Chondrocyte (in vitro differentiated cells): ENCODE measurements at regions not wholly inside any gene's neighbourhood (a gene's known extent, or its start where the extent isn't known, plus 50 kb on each side); places are given as distances from the start of the nearest gene placed in this dataset.

Source experiments
- DNase-seq: peaks from one replicate; pipeline ENCODE4 v3.0.0; 2021; ENCODE audit warnings: mixed read lengths, low spot score
- H3K27ac Mint-ChIP-seq: one replicate; pipeline ENCODE4 v1.8.0; 2021; ENCODE audit warnings: mild to moderate bottlenecking, moderate library complexity, mixed read lengths; ENCODE audit not compliant: unreplicated experiment
- H3K27me3 Mint-ChIP-seq: 2 replicates; pipeline ENCODE4 v1.8.0; 2021; ENCODE audit warnings: low read depth, mixed read lengths
- H3K36me3 Mint-ChIP-seq: 2 replicates; pipeline ENCODE4 v1.8.0; 2021; ENCODE audit warnings: low read depth, mixed read lengths
- H3K4me1 Mint-ChIP-seq: 2 replicates; pipeline ENCODE4 v1.8.0; 2021; ENCODE audit warnings: low read depth, mild to moderate bottlenecking, mixed read lengths
- H3K4me3 Mint-ChIP-seq: one replicate; pipeline ENCODE4 v1.8.0; 2021; ENCODE audit warnings: mild to moderate bottlenecking, moderate library complexity, mixed read lengths; ENCODE audit not compliant: unreplicated experiment
- H3K9me3 Mint-ChIP-seq: 2 replicates; pipeline ENCODE4 v1.8.0; 2021; ENCODE audit warnings: low read depth, mixed read lengths
- TF ChIP-seq, protein P1 (sequence below): fragments of 200-600 bp; sonication (generic); IDR thresholded peaks from 2 replicates; pipeline ENCODE4 v1.5.0; 2021; ENCODE audit warnings: antibody characterized with exemption, mild to moderate bottlenecking, moderate library complexity

DNA sequence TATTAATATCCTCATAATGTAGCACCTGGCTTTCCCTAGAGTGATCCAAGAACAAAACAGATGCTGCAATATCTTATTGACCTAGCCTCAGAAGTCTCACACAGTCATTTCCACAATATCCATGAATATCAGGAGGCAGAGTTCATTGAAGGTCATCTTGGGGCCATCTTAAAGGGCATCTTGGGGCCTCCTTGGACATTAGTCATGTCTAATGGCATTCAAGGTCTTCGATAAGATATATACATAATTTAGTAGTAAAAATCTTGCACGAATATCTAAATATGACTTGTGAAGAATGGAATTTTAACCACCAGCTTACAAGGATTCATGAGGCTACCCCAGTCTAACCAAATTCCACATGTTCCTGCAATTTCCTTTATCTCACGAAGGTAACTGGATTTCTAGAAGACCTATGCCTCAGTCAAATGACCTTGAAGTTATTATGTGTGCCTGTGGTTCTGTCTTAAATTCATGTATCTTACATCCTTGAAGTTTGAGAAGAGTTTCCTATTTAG is 163.6 kb upstream of the SPEF2 start:
- peaks cover 21% of the 10 kb centered on the region for H3K9me3 Mint-ChIP-seq
- no peak overlapping the region for H3K27ac Mint-ChIP-seq
- H3K4me3 Mint-ChIP-seq, result no peak overlapping the region
- peaks cover 2% of the 10 kb centered on the region for H3K27me3 Mint-ChIP-seq
- TF ChIP-seq, protein P1, sequence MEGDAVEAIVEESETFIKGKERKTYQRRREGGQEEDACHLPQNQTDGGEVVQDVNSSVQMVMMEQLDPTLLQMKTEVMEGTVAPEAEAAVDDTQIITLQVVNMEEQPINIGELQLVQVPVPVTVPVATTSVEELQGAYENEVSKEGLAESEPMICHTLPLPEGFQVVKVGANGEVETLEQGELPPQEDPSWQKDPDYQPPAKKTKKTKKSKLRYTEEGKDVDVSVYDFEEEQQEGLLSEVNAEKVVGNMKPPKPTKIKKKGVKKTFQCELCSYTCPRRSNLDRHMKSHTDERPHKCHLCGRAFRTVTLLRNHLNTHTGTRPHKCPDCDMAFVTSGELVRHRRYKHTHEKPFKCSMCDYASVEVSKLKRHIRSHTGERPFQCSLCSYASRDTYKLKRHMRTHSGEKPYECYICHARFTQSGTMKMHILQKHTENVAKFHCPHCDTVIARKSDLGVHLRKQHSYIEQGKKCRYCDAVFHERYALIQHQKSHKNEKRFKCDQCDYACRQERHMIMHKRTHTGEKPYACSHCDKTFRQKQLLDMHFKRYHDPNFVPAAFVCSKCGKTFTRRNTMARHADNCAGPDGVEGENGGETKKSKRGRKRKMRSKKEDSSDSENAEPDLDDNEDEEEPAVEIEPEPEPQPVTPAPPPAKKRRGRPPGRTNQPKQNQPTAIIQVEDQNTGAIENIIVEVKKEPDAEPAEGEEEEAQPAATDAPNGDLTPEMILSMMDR, result no peak
- no peaks in the 10 kb centered on the region for H3K36me3 Mint-ChIP-seq
- no peaks in the 10 kb centered on the region for H3K4me1 Mint-ChIP-seq
- no peak for DNase-seq

DNA sequence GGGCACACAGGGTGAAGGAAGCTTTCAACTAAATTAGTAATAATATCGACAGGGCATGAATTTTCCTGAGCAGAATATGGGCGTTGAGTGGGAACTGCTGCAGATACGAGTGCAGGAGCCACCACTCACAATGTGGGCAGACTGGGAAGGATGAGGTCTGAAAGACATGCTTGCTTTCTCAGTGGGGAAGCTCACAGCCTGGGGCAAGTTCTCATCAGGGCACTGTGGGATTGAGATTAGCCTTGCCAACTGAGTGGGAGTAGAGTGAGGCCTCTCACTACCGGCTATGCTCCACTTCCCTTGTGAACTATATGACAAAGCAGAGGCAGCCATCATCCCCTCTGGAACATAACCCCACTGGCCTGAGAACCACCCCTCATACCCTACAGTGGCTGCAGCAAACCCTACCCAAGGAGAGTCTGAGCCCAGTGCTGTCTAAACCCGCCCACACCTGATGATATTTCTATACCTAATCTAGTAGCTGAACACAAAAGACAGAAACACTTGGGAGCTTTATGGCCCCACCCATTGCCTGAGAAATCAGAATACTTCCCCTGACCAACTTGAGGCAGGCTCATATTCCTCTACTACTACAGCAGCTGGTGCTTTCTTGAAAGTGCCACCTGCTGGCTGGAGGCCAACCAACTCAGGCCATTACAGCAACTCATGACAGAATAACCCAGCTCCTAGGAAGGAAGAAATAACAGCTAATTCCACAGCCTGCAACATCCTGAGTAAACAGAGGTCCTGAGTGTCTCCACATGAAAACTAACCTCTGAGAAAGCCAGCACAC is 173.7 kb upstream of the SPEF2 start:
- H3K27me3 Mint-ChIP-seq, result peaks cover 4% of the 10 kb centered on the region
- H3K4me3 Mint-ChIP-seq, result no peak overlapping the region
- TF ChIP-seq, protein P1, result no peak
- H3K9me3 Mint-ChIP-seq, result peaks cover 6% of the 10 kb centered on the region
- H3K36me3 Mint-ChIP-seq, result no peaks in the 10 kb centered on the region
- H3K4me1 Mint-ChIP-seq, result peaks cover 34% of the 10 kb centered on the region
- peak overlapping the region; percentile 34 for H3K27ac Mint-ChIP-seq
- DNase-seq, result no peak

DNA sequence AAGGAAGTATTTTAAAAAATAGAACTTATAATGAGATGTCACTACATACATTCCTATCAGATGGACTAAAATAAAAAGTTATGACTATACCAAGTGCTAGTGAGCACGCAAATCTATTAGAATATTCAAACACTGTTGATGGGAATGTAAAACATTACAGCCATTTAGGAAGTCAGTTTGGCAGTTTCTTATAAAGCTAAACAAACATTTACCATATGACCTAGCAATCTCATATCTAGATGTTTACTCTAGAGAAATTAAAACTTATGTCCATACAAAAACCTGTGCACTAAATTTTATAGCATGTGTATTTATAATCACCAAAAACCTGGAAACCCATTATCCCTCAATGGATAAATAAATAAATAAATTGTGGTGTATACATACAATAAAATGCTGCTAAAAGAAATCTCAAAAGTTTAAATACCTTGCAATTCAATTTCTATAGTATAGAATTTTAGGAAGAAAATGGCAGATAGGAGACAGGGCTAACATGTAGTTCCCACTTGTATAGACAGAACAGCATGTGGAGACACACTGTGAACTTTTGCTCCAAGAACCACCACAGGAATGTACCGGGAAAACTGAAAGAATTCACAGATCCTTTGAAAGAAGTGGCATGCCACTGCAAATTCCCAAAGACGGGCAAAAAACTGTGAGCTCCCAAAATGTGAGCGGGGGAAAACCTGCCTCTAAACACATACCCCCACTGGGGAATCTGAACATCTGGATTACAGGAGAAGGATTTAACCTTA is 174.6 kb upstream of the SPEF2 start:
- no peak for DNase-seq
- Mint-ChIP-seq H3K27me3 (peaks cover 3% of the 10 kb centered on the region), H3K36me3 (no peaks in the 10 kb centered on the region), H3K4me3 (no peak overlapping the region), H3K4me1 (peaks cover 34% of the 10 kb centered on the region), H3K27ac (peak overlapping the region; percentile 34), H3K9me3 (peaks cover 6% of the 10 kb centered on the region)
- TF ChIP-seq, protein P1, result no peak

DNA sequence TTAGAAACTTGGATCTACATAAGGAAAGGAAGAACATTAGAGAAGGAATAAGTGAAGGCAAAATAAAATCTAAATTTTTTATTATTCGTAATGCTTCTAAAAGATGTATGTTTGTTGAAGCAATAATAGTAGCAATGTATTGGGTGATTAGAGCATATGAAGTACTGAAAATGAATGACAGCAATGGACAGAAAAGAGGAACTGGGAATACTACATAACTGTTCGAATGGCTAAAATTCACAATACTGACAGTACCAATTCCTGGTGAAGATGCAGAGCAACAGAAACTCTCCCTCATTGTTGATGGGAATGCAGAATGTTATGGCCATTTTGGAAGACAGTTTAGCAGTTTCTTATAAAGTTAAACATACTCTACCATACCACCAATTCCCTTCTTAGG is 177.3 kb upstream of the SPEF2 start:
- H3K27ac Mint-ChIP-seq, result no peak overlapping the region
- H3K4me1 Mint-ChIP-seq, result peaks cover 34% of the 10 kb centered on the region

DNA sequence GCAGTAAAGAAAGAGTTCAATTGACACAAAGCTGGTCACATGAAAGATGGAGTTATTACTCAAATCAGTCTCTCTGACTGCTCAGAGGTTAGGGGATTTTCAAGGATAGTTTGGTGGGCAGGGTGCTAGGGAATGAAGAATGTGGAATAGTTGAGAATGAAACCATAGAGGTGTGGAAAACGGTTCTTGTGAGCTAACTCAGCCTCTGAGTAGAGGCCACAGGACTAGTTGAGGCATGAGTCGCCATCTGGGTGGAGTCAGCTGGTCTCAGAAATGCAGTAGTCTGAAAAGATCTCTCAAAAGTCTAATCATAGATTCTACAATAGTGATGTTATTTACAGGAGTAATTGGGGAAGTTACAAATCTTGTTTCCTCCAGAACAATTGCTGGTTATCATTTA is 178.9 kb upstream of the SPEF2 start:
- Mint-ChIP-seq H3K27me3 (peaks cover 14% of the 10 kb centered on the region), H3K4me1 (peaks cover 26% of the 10 kb centered on the region)
- DNase-seq, result no peak

More for the DNA sequence above, 177.3 kb upstream of the SPEF2 start:
- no peak for DNase-seq
- Mint-ChIP-seq H3K27me3 (peaks cover 3% of the 10 kb centered on the region), H3K4me3 (no peak overlapping the region), H3K36me3 (no peaks in the 10 kb centered on the region), H3K9me3 (peaks cover 3% of the 10 kb centered on the region)
- TF ChIP-seq, protein P1, result no peak

More for the DNA sequence above, 178.9 kb upstream of the SPEF2 start:
- Mint-ChIP-seq H3K36me3 (no peaks in the 10 kb centered on the region), H3K4me3 (no peak overlapping the region), H3K27ac (no peak overlapping the region), H3K9me3 (peaks cover 3% of the 10 kb centered on the region)
- TF ChIP-seq, protein P1, result no peak
